ENCODE measurements at regions not wholly inside any gene's neighbourhood (a gene's known extent, or its start where the extent isn't known, plus 50 kb on each side); places are given as distances from the start of the nearest gene placed in this dataset.

- TF ChIP-seq ESRRG (CRISPR knock-in tag; IDR thresholded peaks at IDR 0.05) (no peak), TOX (CRISPR knock-in tag; IDR thresholded peaks at IDR 0.05; ENCODE audit: borderline replicate concordance) (no peak), BACH2 (CRISPR knock-in tag; IDR thresholded peaks at IDR 0.05; ENCODE audit: borderline replicate concordance) (no peak), ZFP30 (CRISPR knock-in tag; IDR thresholded peaks at IDR 0.05) (no peak)
Measured at GRCh38 chr7:54337466-54337865, 204.7 kb upstream of the VSTM2A start (continued).

GRCh38 chr7:54338319-54338718, 203.9 kb upstream of the VSTM2A start:
- TF ChIP-seq ISL1 (CRISPR knock-in tag; IDR thresholded peaks at IDR 0.05) (no peak), ZFP3 (CRISPR knock-in tag; IDR thresholded peaks at IDR 0.05) (no peak), ZNF565 (CRISPR knock-in tag; conservative IDR thresholded peaks at IDR 0.05; ENCODE audit: low read depth) (no peak), CSRNP3 (CRISPR knock-in tag; IDR thresholded peaks at IDR 0.05) (no peak), ESRRG (CRISPR knock-in tag; IDR thresholded peaks at IDR 0.05) (no peak), CSDC2 (CRISPR knock-in tag; IDR thresholded peaks at IDR 0.05) (no peak), BACH2 (CRISPR knock-in tag; IDR thresholded peaks at IDR 0.05; ENCODE audit: borderline replicate concordance) (no peak), ZC3H10 (CRISPR knock-in tag; IDR thresholded peaks at IDR 0.05) (no peak), SNAI2 (CRISPR knock-in tag; IDR thresholded peaks at IDR 0.05) (no peak), ZNF8 (CRISPR knock-in tag; IDR thresholded peaks at IDR 0.05) (no peak), PATZ1 (CRISPR knock-in tag; IDR thresholded peaks at IDR 0.05; ENCODE audit: borderline replicate concordance) (no peak), TSHZ2 (CRISPR knock-in tag; IDR thresholded peaks at IDR 0.05) (no peak), ZFP30 (CRISPR knock-in tag; IDR thresholded peaks at IDR 0.05) (no peak), RARB (CRISPR knock-in tag; IDR thresholded peaks at IDR 0.05) (no peak), TOX (CRISPR knock-in tag; IDR thresholded peaks at IDR 0.05; ENCODE audit: borderline replicate concordance) (no peak), TCF4 (CRISPR knock-in tag; IDR thresholded peaks at IDR 0.05; ENCODE audit: borderline replicate concordance) (no peak)
- ATAC-seq, result no peak

- peak; percentile 27; the same call in 1 of the 3 replicates for ATAC-seq
- no peak for TF ChIP-seq ZFP3 (CRISPR knock-in tag; IDR thresholded peaks at IDR 0.05)
- TF ChIP-seq SNAI2 (CRISPR knock-in tag; IDR thresholded peaks at IDR 0.05), result no peak
- 0 out of 2 replicates have a peak, but pooled peaks have one; percentile 38 for TF ChIP-seq ZNF8 (CRISPR knock-in tag; IDR thresholded peaks at IDR 0.05)
- no peak for TF ChIP-seq ZFP30 (CRISPR knock-in tag; IDR thresholded peaks at IDR 0.05)
- TF ChIP-seq CSRNP3 (CRISPR knock-in tag; IDR thresholded peaks at IDR 0.05), result no peak
- no peak for TF ChIP-seq TOX (CRISPR knock-in tag; IDR thresholded peaks at IDR 0.05; ENCODE audit: borderline replicate concordance)
- no peak for TF ChIP-seq ESRRG (CRISPR knock-in tag; IDR thresholded peaks at IDR 0.05)
- TF ChIP-seq PPARA (CRISPR knock-in tag; IDR thresholded peaks at IDR 0.05; ENCODE audit: borderline replicate concordance), result no peak
- TF ChIP-seq TSHZ2 (CRISPR knock-in tag; IDR thresholded peaks at IDR 0.05), result peak; percentile 95
- TF ChIP-seq TCF4 (CRISPR knock-in tag; IDR thresholded peaks at IDR 0.05; ENCODE audit: borderline replicate concordance), result peak; percentile 99
- TF ChIP-seq ZNF565 (CRISPR knock-in tag; conservative IDR thresholded peaks at IDR 0.05; ENCODE audit: low read depth), result no peak
- no peak for TF ChIP-seq OSR1 (CRISPR knock-in tag; IDR thresholded peaks at IDR 0.05)
- TF ChIP-seq CSDC2 (CRISPR knock-in tag; IDR thresholded peaks at IDR 0.05), result no peak
Measured at GRCh38 chr7:54339073-54339472, 203.1 kb upstream of the VSTM2A start.
